ENCODE measurements at regions not wholly inside any gene's neighbourhood (a gene's known extent, or its start where the extent isn't known, plus 50 kb on each side); places are given as distances from the start of the nearest gene placed in this dataset.
"Not testable (repeated sequence)": the region's sequence is repeated elsewhere in the genome, so short reads cannot be mapped to it uniquely, and the experiment has no call there.

- no peaks in the 10 kb centered on the region for H3K9me3 ChIP-seq (ENCODE audit: control insufficient read depth, insufficient read depth, low read length)
- H3K36me3 ChIP-seq (ENCODE audit: control insufficient read depth, insufficient read depth, low read length) = no peaks in the 10 kb centered on the region
- H3K4me3 ChIP-seq (ENCODE audit: low read length) = no peak overlapping the region
- H3K27ac ChIP-seq (ENCODE audit: low read length) = no peak overlapping the region
- no peaks in the 10 kb centered on the region for H3K4me1 Mint-ChIP-seq
- H3K4me1 ChIP-seq (ENCODE audit: control insufficient read depth, insufficient read depth, low read length) = no peaks in the 10 kb centered on the region
- peaks cover 2 to 3% of the 10 kb centered on the region in 2 donors for H3K9me3 Mint-ChIP-seq
- H3K27me3 ChIP-seq (ENCODE audit: control insufficient read depth, insufficient read depth, low read length) = no peaks in the 10 kb centered on the region
- DNase-seq = no peak
- WGBS (ENCODE audit: insufficient coverage) = 90% methylated on average over 2 of the region's 3 CpGs
- no peaks in the 10 kb centered on the region for H3K36me3 Mint-ChIP-seq
- intact Hi-C loops (cut with micrococcal nuclease) = no loop called here
- no peak overlapping the region for H3K4me3 Mint-ChIP-seq
- no peak for TF ChIP-seq CTCF (IDR thresholded peaks at IDR 0.05)
- no peaks in the 10 kb centered on the region for H3K27me3 Mint-ChIP-seq (ENCODE audit: low read depth in 2 of 2)
- H3K27ac Mint-ChIP-seq = no peak overlapping the region
- no peak for ATAC-seq
These were observed 302.7 kb upstream of the NREP start for GRCh38 chr5:112059579-112060135.

- WGBS (ENCODE audit: insufficient coverage) = 66% methylated on average over 3 of the region's 3 CpGs
- no peaks in the 10 kb centered on the region for H3K27me3 Mint-ChIP-seq (ENCODE audit: low read depth in 2 of 2)
- no peaks in the 10 kb centered on the region for H3K36me3 Mint-ChIP-seq
- ATAC-seq (no peak), DNase-seq (no peak)
- Histone ChIP-seq H3K4me1 (ENCODE audit: control insufficient read depth, insufficient read depth, low read length) (no peaks in the 10 kb centered on the region), H3K27ac (ENCODE audit: low read length) (no peak overlapping the region), H3K36me3 (ENCODE audit: control insufficient read depth, insufficient read depth, low read length) (no peaks in the 10 kb centered on the region), H3K9me3 (ENCODE audit: control insufficient read depth, insufficient read depth, low read length) (no peaks in the 10 kb centered on the region), H3K4me3 (ENCODE audit: low read length) (no peak overlapping the region), H3K27me3 (ENCODE audit: control insufficient read depth, insufficient read depth, low read length) (no peaks in the 10 kb centered on the region)
- TF ChIP-seq CTCF (IDR thresholded peaks at IDR 0.05) = no peak
- H3K9me3 Mint-ChIP-seq = peaks cover 6 to 9% of the 10 kb centered on the region in 2 donors
- H3K4me3 Mint-ChIP-seq = no peak overlapping the region
- H3K4me1 Mint-ChIP-seq = no peaks in the 10 kb centered on the region
- intact Hi-C loops (cut with micrococcal nuclease) = no loop called here
- H3K27ac Mint-ChIP-seq = no peak overlapping the region
These were observed 292.7 kb upstream of the NREP start for GRCh38 chr5:112049738-112050137.

GRCh38 chr5:112036206-112036605 lies 279.2 kb upstream of the NREP start:
- WGBS (ENCODE audit: insufficient coverage) = 94% methylated on average over 5 of the region's 5 CpGs
- Histone ChIP-seq H3K4me1 (ENCODE audit: control insufficient read depth, insufficient read depth, low read length) (no peaks in the 10 kb centered on the region), H3K9me3 (ENCODE audit: control insufficient read depth, insufficient read depth, low read length) (no peaks in the 10 kb centered on the region), H3K27me3 (ENCODE audit: control insufficient read depth, insufficient read depth, low read length) (no peaks in the 10 kb centered on the region), H3K27ac (ENCODE audit: low read length) (no peak overlapping the region), H3K4me3 (ENCODE audit: low read length) (no peak overlapping the region), H3K36me3 (ENCODE audit: control insufficient read depth, insufficient read depth, low read length) (no peaks in the 10 kb centered on the region)
- ATAC-seq (no peak), DNase-seq (no peak)
- Mint-ChIP-seq H3K36me3 (no peaks in the 10 kb centered on the region), H3K4me3 (no peak overlapping the region), H3K27ac (no peak overlapping the region), H3K9me3 (peaks cover 0 to 4% of the 10 kb centered on the region in 2 donors), H3K27me3 (ENCODE audit: low read depth in 2 of 2) (peaks cover 0 to 2% of the 10 kb centered on the region in 2 donors), H3K4me1 (no peaks in the 10 kb centered on the region)
- intact Hi-C loops (cut with micrococcal nuclease) = no loop called here
- no peak for TF ChIP-seq CTCF (IDR thresholded peaks at IDR 0.05)

- Mint-ChIP-seq H3K36me3 (no peaks in the 10 kb centered on the region), H3K4me1 (no peaks in the 10 kb centered on the region), H3K9me3 (peaks cover 0 to 4% of the 10 kb centered on the region in 2 donors), H3K27me3 (ENCODE audit: low read depth in 2 of 2) (peaks cover 0 to 2% of the 10 kb centered on the region in 2 donors), H3K4me3 (no peak overlapping the region), H3K27ac (no peak overlapping the region)
- no peak for TF ChIP-seq CTCF (IDR thresholded peaks at IDR 0.05)
- Histone ChIP-seq H3K4me1 (ENCODE audit: control insufficient read depth, insufficient read depth, low read length) (no peaks in the 10 kb centered on the region), H3K9me3 (ENCODE audit: control insufficient read depth, insufficient read depth, low read length) (no peaks in the 10 kb centered on the region), H3K4me3 (ENCODE audit: low read length) (no peak overlapping the region), H3K27ac (ENCODE audit: low read length) (no peak overlapping the region), H3K36me3 (ENCODE audit: control insufficient read depth, insufficient read depth, low read length) (no peaks in the 10 kb centered on the region), H3K27me3 (ENCODE audit: control insufficient read depth, insufficient read depth, low read length) (no peaks in the 10 kb centered on the region)
- no peak for ATAC-seq
- intact Hi-C loops (cut with micrococcal nuclease) = no loop called here
- no peak for DNase-seq
These were observed 277.5 kb upstream of the NREP start for GRCh38 chr5:112034421-112034979.

GRCh38 chr5:112026879-112027278 lies 269.9 kb upstream of the NREP start:
- H3K36me3 ChIP-seq (ENCODE audit: control insufficient read depth, insufficient read depth, low read length); H3K27ac ChIP-seq (ENCODE audit: low read length); ATAC-seq; H3K27me3 Mint-ChIP-seq (ENCODE audit: low read depth in 2 of 2); H3K9me3 Mint-ChIP-seq; H3K27ac Mint-ChIP-seq; H3K9me3 ChIP-seq (ENCODE audit: control insufficient read depth, insufficient read depth, low read length); H3K4me1 Mint-ChIP-seq; H3K4me3 ChIP-seq (ENCODE audit: low read length); H3K4me3 Mint-ChIP-seq; DNase-seq; intact Hi-C loops (cut with micrococcal nuclease); H3K27me3 ChIP-seq (ENCODE audit: control insufficient read depth, insufficient read depth, low read length); H3K36me3 Mint-ChIP-seq; H3K4me1 ChIP-seq (ENCODE audit: control insufficient read depth, insufficient read depth, low read length): not testable (repeated sequence)
- WGBS (ENCODE audit: insufficient coverage) = 80% methylated on average over 1 of the region's 3 CpGs
